NCI-H1105 treated with DMSO at 0.1 percent for 48 hours (cell line): ENCODE measurements at regions not wholly inside any gene's neighbourhood (a gene's known extent, or its start where the extent isn't known, plus 50 kb on each side); places are given as distances from the start of the nearest gene placed in this dataset.

Experiments
- DNase-seq: peaks from one replicate; lab custom pipeline; 2025; lab: John Stamatoyannopoulos, UW

- DNase-seq, result no peak
Measured at GRCh38 chr3:59653405-59654122, 603.7 kb upstream of the CFAP20DC start.

DNA sequence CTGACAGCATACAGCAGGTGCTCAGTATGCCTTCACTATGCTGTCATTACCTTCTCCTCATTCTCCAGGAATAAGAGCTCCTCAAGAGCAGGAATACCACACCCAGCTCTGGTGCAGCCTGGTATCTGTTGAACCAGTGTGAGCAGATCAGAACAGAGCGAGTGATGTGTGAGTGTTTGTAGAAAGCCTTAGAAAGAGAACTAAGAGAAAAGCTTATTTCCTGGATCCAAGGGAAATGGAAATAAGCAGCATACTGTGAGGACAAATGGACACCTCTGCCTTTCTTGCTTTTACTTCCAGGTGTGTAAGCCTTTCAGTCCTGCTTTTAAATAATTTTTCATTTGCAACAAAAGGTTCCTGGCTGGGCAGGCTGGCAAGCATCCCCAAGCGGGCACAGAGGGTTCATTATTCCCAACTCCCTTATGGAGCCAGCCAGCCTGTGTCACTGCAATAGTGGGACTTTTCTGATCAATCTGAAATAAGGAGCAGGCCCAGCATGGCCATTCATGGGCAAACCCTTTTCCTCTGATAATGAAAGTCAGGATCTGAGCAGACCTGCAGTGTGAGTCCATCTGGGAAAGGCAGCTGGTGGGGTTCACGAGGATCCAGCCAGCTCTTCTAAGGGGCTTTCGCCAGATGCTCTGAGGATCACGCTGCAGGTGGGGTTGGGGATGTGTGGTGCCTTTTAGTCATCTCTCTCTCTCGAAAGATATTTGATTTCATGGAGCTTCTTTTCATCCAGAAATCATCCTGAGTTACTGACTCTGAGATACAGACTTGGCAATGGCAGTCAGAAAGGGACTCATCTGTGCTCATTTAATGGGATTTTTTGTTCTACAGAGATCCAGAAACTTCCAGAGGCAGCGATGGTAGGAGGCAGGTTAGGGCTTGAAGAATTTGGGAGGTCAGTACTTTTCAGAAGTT lies 594.9 kb upstream of the CFAP20DC start:
- DNase-seq, result no peak

DNA sequence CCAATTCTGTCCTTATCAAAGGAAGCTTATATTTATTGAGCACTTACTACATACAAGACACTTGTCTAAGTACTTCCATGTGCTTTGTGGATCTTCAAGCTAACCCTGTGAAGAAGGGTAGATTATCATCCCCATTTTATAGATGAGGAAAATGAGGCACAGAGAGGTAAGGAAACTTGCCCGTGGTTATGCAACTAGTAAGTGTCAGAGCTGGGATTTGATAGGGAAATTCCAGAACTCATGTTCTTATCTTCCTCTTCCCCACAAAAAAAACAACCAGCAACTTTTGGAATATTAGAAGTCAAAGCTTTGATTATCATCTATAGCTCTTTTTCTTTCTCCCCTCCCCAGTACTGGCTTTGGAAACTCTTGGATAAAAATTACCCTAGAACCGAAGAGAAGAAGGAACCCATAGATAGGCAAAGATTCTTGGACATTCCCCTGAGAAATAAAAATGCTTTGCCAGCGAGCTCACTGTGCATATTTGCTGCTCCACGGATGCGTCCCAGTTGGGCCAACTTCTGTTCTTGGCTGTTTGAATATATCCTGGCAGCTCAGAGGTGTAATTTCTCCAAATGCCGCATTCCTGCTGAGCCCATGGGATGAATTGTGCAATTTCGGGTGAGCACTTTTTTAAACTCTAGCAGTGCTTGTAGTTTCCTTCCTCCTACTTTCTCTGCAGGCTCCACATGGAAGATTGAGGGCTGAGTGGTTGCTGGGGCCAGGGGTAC lies 591.5 kb upstream of the CFAP20DC start:
- DNase-seq, result no peak

- DNase-seq, result no peak
Measured at GRCh38 chr3:59632760-59633573, 583.1 kb upstream of the CFAP20DC start.

DNA sequence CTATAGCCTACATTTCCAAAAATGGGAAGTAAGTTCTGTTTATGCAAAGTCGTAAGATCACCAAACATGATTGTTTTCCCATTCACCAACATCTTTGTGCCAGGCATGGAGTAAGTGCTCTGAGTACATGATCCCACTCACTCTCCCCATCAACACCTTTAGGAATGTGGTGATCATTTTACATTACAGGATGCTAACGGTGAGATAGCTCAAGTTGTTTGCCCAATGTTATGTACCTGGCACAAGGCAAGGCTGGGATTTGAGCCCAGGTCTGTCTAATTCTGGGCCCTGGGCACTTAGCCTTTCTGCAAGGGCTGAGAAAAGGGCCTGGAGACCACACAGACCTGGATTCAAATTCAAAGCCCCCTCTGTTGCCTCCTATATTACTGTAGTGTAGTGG lies 581.7 kb upstream of the CFAP20DC start:
- DNase-seq, result no peak

GRCh38 chr3:59621037-59621436 lies 571.2 kb upstream of the CFAP20DC start:
- no peak for DNase-seq

- no peak for DNase-seq
Measured at GRCh38 chr3:59620325-59620724, 570.5 kb upstream of the CFAP20DC start.

GRCh38 chr3:59612444-59612715 lies 562.6 kb upstream of the CFAP20DC start:
- no peak for DNase-seq

DNA sequence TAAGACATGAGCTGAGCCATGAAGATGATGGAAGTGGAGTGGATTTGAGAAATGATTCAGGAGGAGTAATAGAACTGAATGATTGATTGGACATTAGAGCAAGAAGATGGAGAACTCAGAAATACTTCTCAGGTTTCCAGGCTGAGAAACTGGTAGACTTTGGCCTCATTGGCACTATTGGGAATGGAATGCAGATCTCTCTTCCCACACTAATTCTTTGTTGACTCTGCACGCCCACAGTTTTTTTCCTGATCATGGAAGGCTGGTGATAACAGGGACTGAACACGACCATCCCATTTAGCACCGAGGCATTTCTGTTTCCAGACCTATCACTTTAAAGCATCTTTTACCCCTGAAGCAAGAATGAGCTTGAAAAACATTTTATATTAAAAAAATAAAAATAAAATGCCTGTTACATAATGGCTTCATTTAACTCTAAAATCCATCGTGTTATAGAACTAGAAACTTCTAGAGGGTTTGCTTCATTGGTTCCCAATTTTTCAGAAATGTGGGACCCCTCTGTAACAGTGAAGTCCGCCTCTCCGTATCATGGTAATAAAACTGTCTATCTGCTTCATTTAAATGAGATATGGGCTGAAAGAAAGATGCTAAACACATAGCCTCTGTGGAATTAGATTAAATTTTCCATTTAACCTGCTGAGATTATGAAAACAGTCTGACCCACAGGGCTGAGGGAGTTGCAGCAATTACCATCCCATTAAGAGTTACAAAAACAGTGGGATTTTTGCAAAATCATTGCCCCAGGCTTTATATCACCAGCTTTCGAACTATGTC lies 562.0 kb upstream of the CFAP20DC start:
- no peak for DNase-seq

GRCh38 chr3:59609657-59610348 lies 560.0 kb upstream of the CFAP20DC start:
- DNase-seq, result no peak

GRCh38 chr3:59608356-59608755 lies 558.5 kb upstream of the CFAP20DC start:
- peak; percentile 57 for DNase-seq

- DNase-seq, result no peak
Measured at GRCh38 chr3:59607656-59608055, 557.8 kb upstream of the CFAP20DC start.

DNA sequence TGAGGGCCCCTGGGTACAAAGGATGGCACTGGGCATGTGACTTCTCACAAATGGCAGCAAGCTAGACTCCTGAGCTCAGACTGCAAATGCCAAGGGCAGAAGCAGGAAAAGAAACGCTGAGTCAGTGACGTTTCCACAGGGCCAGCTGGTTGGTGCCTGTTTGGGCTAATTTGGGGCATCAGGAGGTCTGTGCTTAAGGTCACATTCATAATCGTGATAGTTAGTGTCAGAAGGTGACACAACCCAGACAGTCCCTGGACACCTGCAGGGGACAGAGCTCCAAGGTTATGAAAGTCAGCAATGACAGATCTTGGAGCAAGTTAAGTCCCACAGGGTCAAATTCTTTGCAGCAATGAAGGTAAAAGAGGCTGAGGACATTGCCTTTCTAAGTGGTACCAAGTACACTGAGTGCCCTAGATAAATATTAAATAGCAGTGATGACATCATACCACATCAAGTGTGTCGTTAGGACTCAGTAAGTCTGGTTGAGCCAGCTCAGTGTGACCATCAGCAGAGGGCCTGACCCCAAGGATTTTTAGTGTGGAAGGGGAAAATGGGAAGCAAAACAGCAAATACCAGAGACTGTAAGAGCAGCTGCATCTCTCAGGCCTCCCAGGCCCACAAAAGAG lies 556.9 kb upstream of the CFAP20DC start:
- no peak for DNase-seq

DNA sequence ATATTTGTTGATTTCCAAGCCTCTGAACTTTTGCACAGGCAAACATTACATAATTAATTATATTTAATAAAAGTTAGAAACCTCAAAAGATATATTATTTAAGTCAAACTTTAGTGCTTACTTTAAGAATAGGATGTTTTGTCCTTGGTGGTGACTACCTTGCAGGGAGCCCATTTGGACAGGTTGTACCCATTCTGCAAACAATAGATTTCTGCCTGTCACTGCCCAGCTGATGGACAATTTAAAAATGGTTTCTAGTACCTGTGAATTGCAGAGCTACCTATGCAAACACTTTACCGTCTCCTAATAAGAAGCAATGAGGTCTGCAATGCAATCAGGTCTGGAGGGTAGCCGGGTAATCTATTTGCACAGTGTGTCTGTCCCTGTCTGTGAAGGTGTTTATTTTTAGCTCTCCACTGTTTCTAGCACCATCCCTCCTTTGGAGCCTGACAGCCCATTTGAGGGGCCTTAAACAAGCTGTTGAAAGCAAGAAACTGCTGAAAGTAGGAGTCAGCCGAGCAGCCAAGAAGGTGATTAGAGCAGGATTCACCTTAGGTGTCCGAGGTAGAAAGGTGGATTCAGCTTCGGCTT lies 556.2 kb upstream of the CFAP20DC start:
- DNase-seq, result peak; percentile 6

DNA sequence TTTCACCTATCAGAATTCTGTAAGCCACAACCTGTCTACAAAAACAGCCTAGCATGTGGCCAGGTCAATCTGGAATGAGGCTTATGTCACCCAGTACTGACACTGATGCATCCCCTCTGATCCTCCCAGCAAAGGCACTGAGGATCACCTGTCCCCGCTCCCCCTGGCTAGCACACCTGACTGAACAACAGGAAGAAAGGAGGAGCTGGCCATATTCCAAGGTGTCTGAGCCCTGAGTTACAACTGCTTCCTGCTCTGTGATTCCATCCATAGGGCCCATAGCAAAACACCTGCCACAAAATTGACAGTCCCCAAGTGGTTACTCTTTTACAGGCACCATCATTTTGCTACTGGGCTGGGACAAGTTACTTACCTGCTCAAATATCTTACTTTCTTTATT lies 555.5 kb upstream of the CFAP20DC start:
- DNase-seq, result peak; percentile 82

DNA sequence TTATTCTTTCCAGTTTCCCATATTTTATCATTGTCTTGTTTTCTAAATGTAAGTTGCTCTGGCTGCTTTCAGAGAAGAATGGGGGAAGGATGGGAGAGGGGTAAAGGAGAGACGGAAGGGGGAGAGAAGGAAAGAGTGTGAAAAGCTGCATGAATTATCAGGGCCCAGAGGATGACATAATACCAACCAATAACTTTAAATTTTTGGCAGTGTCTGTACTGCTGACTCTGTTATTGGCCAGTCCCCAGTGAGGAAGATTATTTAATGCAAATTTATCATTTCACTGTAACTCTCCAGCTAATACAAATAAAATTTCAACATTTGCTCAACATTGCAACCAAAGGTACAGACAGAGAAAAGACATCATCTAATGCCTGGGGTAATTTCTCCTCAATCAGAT lies 551.7 kb upstream of the CFAP20DC start:
- no peak for DNase-seq

- no peak for DNase-seq
Measured at GRCh38 chr3:59600631-59601030, 550.8 kb upstream of the CFAP20DC start.

- DNase-seq, result no peak
Measured at GRCh38 chr3:59596741-59597140, 546.9 kb upstream of the CFAP20DC start.

GRCh38 chr3:59595830-59596229 lies 546.0 kb upstream of the CFAP20DC start:
- no peak for DNase-seq

- no peak for DNase-seq
Measured at GRCh38 chr3:59593380-59593779, 543.6 kb upstream of the CFAP20DC start.
